Panc1 (cell line): ENCODE measurements at regions not wholly inside any gene's neighbourhood (a gene's known extent, or its start where the extent isn't known, plus 50 kb on each side); places are given as distances from the start of the nearest gene placed in this dataset.

Source experiments
- ATAC-seq: fragments of 200-7000 bp; cut with Tn5 transposase; 2 replicates; pipeline ENCODE4 v1.9.1; 2020; ENCODE audit warnings: mild to moderate bottlenecking, moderate library complexity
- BruUV-seq: library from RNA; stranded (reverse); fragments of 400-500 nt; replicated peaks from 2 replicates; lab custom pipeline; 2021; lab: Mats Ljungman, UMichigan
- CTCF ChIA-PET: fragments of 300-600 bp; sonication (Branson Sonifier 250); formaldehyde crosslinking; loops from one replicate; lab custom pipeline; 2022; ENCODE audit warnings: antibody characterized with exemption; lab: Charles Lee
- POLR2A ChIA-PET: fragments of 300-600 bp; sonication (Branson Sonifier 250); formaldehyde crosslinking; loops from one replicate; lab custom pipeline; 2022; ENCODE audit warnings: antibody characterized with exemption; lab: Charles Lee
- DNase-seq: peaks from one replicate; pipeline ENCODE4 v3.0.0-alpha.2; 2010; ENCODE audit warnings: low read depth, low spot score
- H3K27ac ChIP-seq: 2 replicates; pipeline ENCODE4 v1.5.1; 2011; ENCODE audit warnings: mild to moderate bottlenecking, low read length, inconsistent platforms
- H3K27me3 ChIP-seq: fragments of 200-500 bp; sonication (Bioruptor generic); 2 replicates; pipeline ENCODE4 v1.6.0; 2014; ENCODE audit warnings: low read length, inconsistent platforms; ENCODE audit not compliant: control insufficient read depth, insufficient read depth
- H3K36me3 ChIP-seq: fragments of 200-500 bp; sonication (Bioruptor generic); 2 replicates; pipeline ENCODE4 v1.5.1; 2014; ENCODE audit warnings: inconsistent platforms, mild to moderate bottlenecking, low read length, moderate library complexity; ENCODE audit not compliant: control insufficient read depth, insufficient read depth
- H3K4me1 ChIP-seq: 2 replicates; pipeline ENCODE4 v1.5.1; 2011; ENCODE audit warnings: inconsistent platforms, mild to moderate bottlenecking, low read length, moderate library complexity; ENCODE audit not compliant: control insufficient read depth, insufficient read depth
- H3K4me3 ChIP-seq, 2 experiments: 2 replicates each; pipeline ENCODE4 v1.5.1; 2011 to 2012; ENCODE audit warnings: low read depth in 2 of 2, low read length in 2 of 2, mild to moderate bottlenecking in 2 of 2, inconsistent platforms in 1 of 2, moderate library complexity in 1 of 2
- H3K9me3 ChIP-seq: fragments of 200-500 bp; sonication (Bioruptor generic); 2 replicates; pipeline ENCODE4 v1.5.1; 2014; ENCODE audit warnings: low read depth, mild to moderate bottlenecking, inconsistent platforms, low read length, moderate library complexity; ENCODE audit not compliant: control insufficient read depth, insufficient read depth
- CTCF ChIP-seq: fragments of 450-650 bp; IDR thresholded peaks from 2 replicates; pipeline ENCODE4 v1.5.1; 2017; ENCODE audit warnings: mild to moderate bottlenecking
- POLR2AphosphoS5 ChIP-seq: IDR thresholded peaks from 2 replicates; pipeline ENCODE4 v1.6.1; 2012; ENCODE audit warnings: mild to moderate bottlenecking, low read depth, low read length, moderate library complexity
- REST ChIP-seq, 2 experiments: IDR thresholded peaks; 2 replicates each; pipeline ENCODE4 v1.6.1; 2011 to 2012; ENCODE audit warnings: low read depth in 2 of 2, control low read depth in 1 of 2, low read length in 1 of 2, mild to moderate bottlenecking in 1 of 2, moderate library complexity in 1 of 2; ENCODE audit not compliant: insufficient read depth in 1 of 2
- SIN3A ChIP-seq: IDR thresholded peaks from 2 replicates; pipeline ENCODE4 v1.6.1; 2012; ENCODE audit warnings: low read depth, mild to moderate bottlenecking, low read length, moderate library complexity, borderline replicate concordance; ENCODE audit not compliant: insufficient read depth
- TCF7L2 ChIP-seq: IDR thresholded peaks from 2 replicates; pipeline ENCODE4 v1.6.1; 2011; ENCODE audit warnings: mild to moderate bottlenecking, low read depth, low read length, inconsistent platforms
- in situ Hi-C: cut with HindIII; loops from 2 replicates; pipeline ENCODE4 v1.10.0; 2016; ENCODE audit warnings: low sequenced_read_pairs, low pct_unique_long_range_greater_than_20kb
- intact Hi-C: fragments of 100-400 bp; cut with micrococcal nuclease; formaldehyde crosslinking; loops from one replicate; pipeline ENCODE4 v1.10.0; 2022; ENCODE audit not compliant: unreplicated experiment

- TF ChIP-seq POLR2AphosphoS5 (no peak), CTCF (no peak), REST (IDR thresholded peaks at IDR 0.05; ENCODE audit: insufficient read depth in 1 of 2, low read depth in 2 of 2, low read length in 1 of 2) (no peak), SIN3A (no peak), TCF7L2 (no peak)
- Histone ChIP-seq H3K27me3 (no peaks in the 10 kb centered on the region), H3K4me3 (no peak overlapping the region), H3K36me3 (no peaks in the 10 kb centered on the region), H3K27ac (no peak overlapping the region), H3K9me3 (no peaks in the 10 kb centered on the region), H3K4me1 (no peaks in the 10 kb centered on the region)
- DNase-seq: no peak
- no peak for ATAC-seq
- no TSS peak for BruUV-seq
- intact Hi-C loops: no loop called here
- ChIA-PET POLR2A (no interaction called here), CTCF (no interaction called here)
- in situ Hi-C loops: no loop called here
Observed at GRCh38 chr13:71005919-71006318, 861.1 kb downstream of the DACH1 start.

GRCh38 chr13:70995338-70995737, 871.7 kb downstream of the DACH1 start:
- no peaks in the 10 kb centered on the region for H3K4me1 ChIP-seq
- no peak overlapping the region for H3K27ac ChIP-seq
- TF ChIP-seq POLR2AphosphoS5 (no peak), TCF7L2 (no peak)
- intact Hi-C loops (no loop called here), in situ Hi-C loops (no loop called here)
- H3K9me3 ChIP-seq: no peaks in the 10 kb centered on the region
- ATAC-seq (no peak), DNase-seq (no peak)
- ChIA-PET CTCF (no interaction called here), POLR2A (no interaction called here)
- no TSS peak for BruUV-seq
- no peak overlapping the region for H3K4me3 ChIP-seq
- no peaks in the 10 kb centered on the region for H3K36me3 ChIP-seq
- no peaks in the 10 kb centered on the region for H3K27me3 ChIP-seq

GRCh38 chr13:70994191-70994590, 872.8 kb downstream of the DACH1 start:
- H3K36me3 ChIP-seq: no peaks in the 10 kb centered on the region
- ChIA-PET CTCF (no interaction called here), POLR2A (no interaction called here)
- H3K4me1 ChIP-seq: no peaks in the 10 kb centered on the region
- no TSS peak for BruUV-seq
- H3K9me3 ChIP-seq: no peaks in the 10 kb centered on the region
- in situ Hi-C loops (no loop called here), intact Hi-C loops (no loop called here)
- no peak for DNase-seq
- TF ChIP-seq SIN3A: no peak
- TF ChIP-seq REST (IDR thresholded peaks at IDR 0.05; ENCODE audit: insufficient read depth in 1 of 2, low read depth in 2 of 2, low read length in 1 of 2): no peak
- TF ChIP-seq POLR2AphosphoS5: no peak
- no peak for TF ChIP-seq CTCF
- TF ChIP-seq TCF7L2: no peak
- H3K27ac ChIP-seq: no peak overlapping the region
- no peak for ATAC-seq
- H3K27me3 ChIP-seq: no peaks in the 10 kb centered on the region
- no peak overlapping the region for H3K4me3 ChIP-seq
